GM23248 (cell line): ENCODE measurements at regions not wholly inside any gene's neighbourhood (a gene's known extent, or its start where the extent isn't known, plus 50 kb on each side); places are given as distances from the start of the nearest gene placed in this dataset.
A peak's percentile ranks its signal among the peaks of the same experiment; 100 is the strongest.

Experiments
- DNase-seq: peaks from one replicate; pipeline ENCODE4 v3.0.0-alpha.2; 2015
- H2AFZ ChIP-seq: fragments of 200-600 bp; sonication (generic); 2 replicates; pipeline ENCODE4 v1.6.1; 2016; ENCODE audit warnings: antibody characterized with exemption
- H3F3A ChIP-seq: fragments of 200-600 bp; sonication (generic); 2 replicates; pipeline ENCODE4 v1.6.1; 2016; ENCODE audit warnings: mild to moderate bottlenecking, antibody characterized with exemption, mixed run types; ENCODE audit not compliant: insufficient read depth
- H3K27ac ChIP-seq: fragments of 200-600 bp; sonication (generic); 2 replicates; pipeline ENCODE4 v1.5.1; 2016; ENCODE audit warnings: mild to moderate bottlenecking
- H3K27me3 ChIP-seq: fragments of 200-600 bp; sonication (generic); replicated peaks from 2 replicates; pipeline ENCODE4 v1.6.1; 2016; ENCODE audit warnings: mild to moderate bottlenecking; ENCODE audit not compliant: insufficient read depth
- H3K36me3 ChIP-seq: fragments of 200-600 bp; sonication (generic); 2 replicates; pipeline ENCODE4 v1.6.1; 2016; ENCODE audit warnings: low read depth, mild to moderate bottlenecking
- H3K4me1 ChIP-seq: fragments of 200-600 bp; sonication (generic); 2 replicates; pipeline ENCODE4 v1.6.1; 2016; ENCODE audit warnings: mild to moderate bottlenecking; ENCODE audit not compliant: insufficient read depth
- H3K4me2 ChIP-seq: fragments of 200-600 bp; sonication (generic); one replicate; pipeline ENCODE4 v1.6.1; 2016; ENCODE audit warnings: mild to moderate bottlenecking; ENCODE audit not compliant: unreplicated experiment
- H3K4me3 ChIP-seq: fragments of 200-600 bp; sonication (generic); 2 replicates; pipeline ENCODE4 v1.5.1; 2016; ENCODE audit warnings: mild to moderate bottlenecking
- H3K79me2 ChIP-seq: fragments of 200-600 bp; sonication (generic); 2 replicates; pipeline ENCODE4 v1.6.1; 2016; ENCODE audit warnings: mild to moderate bottlenecking; ENCODE audit not compliant: insufficient read depth
- H3K9ac ChIP-seq: fragments of 200-600 bp; sonication (generic); 2 replicates; pipeline ENCODE4 v1.6.1; 2016; ENCODE audit warnings: mild to moderate bottlenecking
- H3K9me2 ChIP-seq: fragments of 200-600 bp; sonication (generic); 2 replicates; pipeline ENCODE4 v1.6.1; 2016; ENCODE audit warnings: mixed run types, mild to moderate bottlenecking, moderate library complexity; ENCODE audit not compliant: insufficient read depth
- H3K9me3 ChIP-seq: fragments of 200-600 bp; sonication (generic); one replicate; pipeline ENCODE4 v1.6.1; 2017; ENCODE audit warnings: low read depth
- H4K20me1 ChIP-seq: fragments of 200-600 bp; sonication (generic); 2 replicates; pipeline ENCODE4 v1.6.0; 2016; ENCODE audit not compliant: insufficient read depth
- EZH2 ChIP-seq: fragments of 200-600 bp; sonication (generic); IDR thresholded peaks from 2 replicates; pipeline ENCODE4 v1.6.1; 2018; ENCODE audit warnings: antibody characterized with exemption, mild to moderate bottlenecking; ENCODE audit not compliant: insufficient read depth, poor library complexity, severe bottlenecking
- EZH2phosphoT487 ChIP-seq: fragments of 200-600 bp; sonication (generic); IDR thresholded peaks from 2 replicates; pipeline ENCODE4 v1.6.1; 2018; ENCODE audit warnings: antibody characterized with exemption, moderate library complexity, mild to moderate bottlenecking, low read depth; ENCODE audit not compliant: insufficient read depth
- WGBS, 2 experiments: methylation state at CpG; one replicate each; pipeline ENCODE4 v1.1.6; 2015 to 2017; ENCODE audit warnings: low lambda C conversion rate in 2 of 2, low coverage in 1 of 2; ENCODE audit errors: missing lambda C conversion rate in 2 of 2; 5-methylcytosine and 5-hydroxymethylcytosine counted together
- in situ Hi-C: fragments of 300-500 bp; cut with MboI; formaldehyde crosslinking; loops from 2 replicates; pipeline ENCODE4 v1.15.0; 2020

DNA sequence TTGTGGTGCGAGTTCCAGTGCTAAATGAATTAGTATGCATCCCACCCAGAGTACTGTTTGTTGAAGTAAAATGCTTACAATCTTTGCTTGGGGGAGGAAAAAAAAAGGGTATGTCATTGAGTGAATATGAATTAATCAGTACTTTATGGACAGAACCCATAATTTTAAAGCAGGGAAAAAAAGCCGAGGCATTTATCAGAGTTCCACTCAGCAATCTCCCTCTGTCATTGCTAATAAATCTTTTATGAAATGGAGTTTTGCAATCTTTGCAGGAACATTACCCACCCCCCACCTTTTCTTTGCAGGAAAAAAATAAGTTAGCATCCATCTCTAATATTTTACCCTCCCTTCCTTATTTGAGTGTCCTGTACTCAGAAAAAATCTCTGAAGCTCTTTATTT lies 127.9 kb upstream of the TMPO start:
- Histone ChIP-seq H3K4me2 (no peak overlapping the region), H4K20me1 (no peaks in the 10 kb centered on the region), H3F3A (no peaks in the 10 kb centered on the region), H3K27ac (no peak overlapping the region), H3K4me1 (no peaks in the 10 kb centered on the region), H2AFZ (no peak overlapping the region), H3K27me3 (peaks cover 33% of the 10 kb centered on the region; the same call in 1 of the 2 replicates), H3K9ac (no peak overlapping the region), H3K9me3 (no peaks in the 10 kb centered on the region), H3K36me3 (no peaks in the 10 kb centered on the region), H3K79me2 (no peaks in the 10 kb centered on the region), H3K4me3 (no peak overlapping the region), H3K9me2 (no peaks in the 10 kb centered on the region)
- 61% methylated on average over 2 of the region's 2 CpGs for WGBS, 2 experiments
- in situ Hi-C loops: loop anchor here (10.0 to 25.0 kb wide), 2 partner anchors 1393 to 1800 kb away; no protein-coding TSS in a partner anchor
- no peak for DNase-seq
- no peak for TF ChIP-seq EZH2phosphoT487
- TF ChIP-seq EZH2: no peak

DNA sequence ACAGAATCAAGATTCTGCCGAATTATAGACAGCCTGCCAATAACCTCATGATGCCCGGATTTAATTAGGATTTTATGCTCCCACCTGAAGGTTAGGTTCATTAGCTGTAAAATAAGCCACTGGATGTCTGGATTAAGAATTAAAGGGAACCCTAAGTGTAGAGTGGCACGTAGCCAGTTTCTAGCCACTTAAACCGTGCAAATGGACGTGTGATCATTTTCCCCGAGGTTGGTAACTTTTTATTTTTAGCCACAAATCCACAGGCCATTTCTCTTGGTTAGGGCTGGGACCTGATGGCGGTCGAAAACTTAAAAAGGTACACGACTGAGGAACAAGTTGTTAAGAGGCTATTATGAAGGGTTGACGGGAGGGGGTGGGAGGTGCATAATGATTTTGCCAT lies 127.3 kb upstream of the TMPO start:
- in situ Hi-C loops: loop anchor here (10.0 to 25.0 kb wide), 2 partner anchors 1393 to 1801 kb away; no protein-coding TSS in a partner anchor
- WGBS, 2 experiments: 46% methylated on average over 10 of the region's 10 CpGs
- Histone ChIP-seq H3K9ac (no peak overlapping the region), H3K27ac (no peak overlapping the region), H3K36me3 (no peaks in the 10 kb centered on the region), H2AFZ (no peak overlapping the region), H3K27me3 (peaks cover 37% of the 10 kb centered on the region; the same call in 1 of the 2 replicates), H3F3A (no peaks in the 10 kb centered on the region), H4K20me1 (no peaks in the 10 kb centered on the region), H3K9me2 (no peaks in the 10 kb centered on the region), H3K9me3 (no peaks in the 10 kb centered on the region), H3K79me2 (no peaks in the 10 kb centered on the region), H3K4me2 (no peak overlapping the region), H3K4me1 (no peaks in the 10 kb centered on the region), H3K4me3 (no peak overlapping the region)
- no peak for TF ChIP-seq EZH2phosphoT487
- TF ChIP-seq EZH2: no peak
- no peak for DNase-seq

DNA sequence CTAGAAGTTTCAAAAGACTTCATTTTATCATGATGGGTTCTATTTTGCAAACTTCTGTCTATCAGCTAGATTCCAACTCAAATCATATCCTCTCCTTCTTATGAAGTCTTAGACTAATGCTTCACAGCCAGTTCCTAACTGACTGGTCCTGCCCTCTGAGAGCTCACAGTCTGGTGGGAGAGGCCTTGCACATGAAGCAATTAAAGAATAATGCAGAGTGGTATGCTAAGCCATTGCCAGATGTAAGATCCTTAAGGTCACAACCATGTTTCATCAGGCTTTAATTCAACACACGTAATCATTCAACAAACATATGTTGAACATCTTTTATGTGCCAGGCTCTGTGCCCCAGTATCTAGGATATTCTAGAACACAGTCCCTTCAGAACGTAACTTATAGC lies 125.8 kb upstream of the TMPO start:
- Histone ChIP-seq H3K9me2 (no peaks in the 10 kb centered on the region), H3K4me2 (no peak overlapping the region), H4K20me1 (no peaks in the 10 kb centered on the region), H3K9me3 (no peaks in the 10 kb centered on the region), H3K4me3 (no peak overlapping the region), H3K27me3 (peaks cover 44% of the 10 kb centered on the region; the same call in 1 of the 2 replicates), H3F3A (no peaks in the 10 kb centered on the region), H3K79me2 (no peaks in the 10 kb centered on the region), H2AFZ (no peak overlapping the region), H3K27ac (no peak overlapping the region), H3K9ac (no peak overlapping the region), H3K4me1 (no peaks in the 10 kb centered on the region), H3K36me3 (no peaks in the 10 kb centered on the region)
- in situ Hi-C loops: loop anchor here (10.0 to 25.0 kb wide), 2 partner anchors 1395 to 1802 kb away; no protein-coding TSS in a partner anchor
- no peak for DNase-seq
- TF ChIP-seq EZH2 (no peak), EZH2phosphoT487 (no peak)
- WGBS, 2 experiments: 7 to 9% methylated on average over 2 of the region's 2 CpGs

DNA sequence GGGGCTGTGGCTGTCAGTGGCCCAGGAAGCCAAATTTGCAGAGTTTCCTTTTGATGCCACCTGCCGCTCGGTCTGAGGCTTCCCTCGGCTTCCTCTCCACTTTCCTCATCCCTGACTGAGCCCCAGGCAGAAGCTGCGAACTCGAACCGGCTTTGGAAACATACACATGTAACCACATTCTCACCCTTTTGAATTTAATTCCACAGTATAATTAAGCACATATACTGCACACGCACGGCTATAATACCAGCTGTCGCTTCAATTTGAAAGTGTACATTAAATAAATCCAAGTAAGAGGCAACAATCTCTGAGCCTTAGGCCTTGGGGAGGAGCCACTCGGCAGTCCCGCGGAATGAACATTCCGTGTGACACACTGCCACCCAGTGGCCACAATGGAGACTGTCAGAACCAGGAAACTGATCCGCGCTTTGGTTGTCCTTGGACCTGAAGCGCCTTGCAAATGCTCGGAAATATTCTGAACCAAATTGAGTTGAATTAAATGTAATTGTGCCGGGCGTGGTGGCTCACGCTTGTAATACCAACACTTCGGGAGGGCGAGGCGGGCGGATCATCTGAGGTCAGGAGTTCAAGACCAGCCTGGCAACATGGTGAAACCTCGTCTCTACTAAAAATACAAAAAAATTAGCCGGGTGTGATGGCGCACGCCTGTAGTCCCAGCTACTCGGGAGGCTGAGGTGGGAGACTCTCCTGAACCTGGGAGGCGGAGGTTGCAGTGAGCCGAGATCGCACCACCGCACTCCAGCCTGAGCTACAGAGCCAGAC lies 117.9 kb upstream of the TMPO start:
- TF ChIP-seq EZH2phosphoT487 (no peak), EZH2 (no peak)
- peak; percentile 86 for DNase-seq
- WGBS, 2 experiments: 17 to 18% methylated on average over 33 of the region's 33 CpGs
- in situ Hi-C loops: loop anchor here (25.0 kb wide), 1 partner anchor 1810 kb away; no protein-coding TSS in a partner anchor
- Histone ChIP-seq H3K9me2 (no peaks in the 10 kb centered on the region), H3K9ac (peak overlapping the region; percentile 25), H3K36me3 (no peaks in the 10 kb centered on the region), H3K4me3 (peak overlapping the region; percentile 70), H3K9me3 (no peaks in the 10 kb centered on the region), H3K4me1 (peaks cover 14% of the 10 kb centered on the region), H2AFZ (peak overlapping the region; percentile 86), H4K20me1 (no peaks in the 10 kb centered on the region), H3K27ac (no peak overlapping the region), H3K4me2 (peak overlapping the region; percentile 96), H3K79me2 (no peaks in the 10 kb centered on the region), H3K27me3 (peaks cover 14% of the 10 kb centered on the region; the same call in 1 of the 2 replicates), H3F3A (no peaks in the 10 kb centered on the region)
